ENCODE measurements at regions not wholly inside any gene's neighbourhood (a gene's known extent, or its start where the extent isn't known, plus 50 kb on each side); places are given as distances from the start of the nearest gene placed in this dataset.

- peaks cover 0 to 7% of the 10 kb centered on the region in 2 experiments; a peak in 1 of 4 replicates for H3K9me3 ChIP-seq (ENCODE audit: control insufficient read depth in 1 of 2, insufficient read depth in 1 of 2, low read depth in 1 of 2, low read length in 2 of 2)
- no peaks in the 10 kb centered on the region for H3K9me2 ChIP-seq (ENCODE audit: insufficient read depth)
- H3K4me2 ChIP-seq (ENCODE audit: low read length): no peak overlapping the region
- CTCF ChIA-PET: no interaction called here
- DNase-seq (ENCODE audit: low read depth, low spot score) (no peak), ATAC-seq (no peak)
- intact Hi-C loops (cut with micrococcal nuclease): no loop called here
- RAD21 ChIA-PET (ENCODE audit: low non-redundant PET in 1 of 2, low total read pairs in 2 of 2, uncharacterized antibody in 2 of 2, unreplicated experiment in 2 of 2): no interaction called here
- no peak for TF ChIP-seq ZNF274 (IDR thresholded peaks at IDR 0.05; ENCODE audit: low read depth, low read length)
- no peak for TF ChIP-seq MAX (IDR thresholded peaks at IDR 0.05)
- TF ChIP-seq SP1 (IDR thresholded peaks at IDR 0.05; ENCODE audit: low read depth): no peak
- TF ChIP-seq FOSL1 (IDR thresholded peaks at IDR 0.05; ENCODE audit: low read depth): no peak
- no peak for TF ChIP-seq CEBPB (IDR thresholded peaks at IDR 0.05; ENCODE audit: low read depth)
- TF ChIP-seq EZH2phosphoT487 (IDR thresholded peaks at IDR 0.05; ENCODE audit: borderline replicate concordance): no peak
- TF ChIP-seq EZH2 (IDR thresholded peaks at IDR 0.05): no peak
- TF ChIP-seq SRF (IDR thresholded peaks at IDR 0.05; ENCODE audit: low read depth): no peak
- no peak for TF ChIP-seq ATF3 (IDR thresholded peaks at IDR 0.05)
- no peak for TF ChIP-seq POLR2A (IDR thresholded peaks at IDR 0.05; ENCODE audit: borderline replicate concordance, extremely low read depth, insufficient read depth, insufficient read length)
- no peak for TF ChIP-seq CBX3 (IDR thresholded peaks at IDR 0.05; ENCODE audit: low read depth)
- no peak for TF ChIP-seq ZFX (IDR thresholded peaks at IDR 0.05)
- TF ChIP-seq ZBTB33 (IDR thresholded peaks at IDR 0.05; ENCODE audit: extremely low read depth, insufficient replicate concordance, low read length): no peak
- no peak for TF ChIP-seq REST (IDR thresholded peaks at IDR 0.05; ENCODE audit: low read depth)
- TF ChIP-seq SIN3A (IDR thresholded peaks at IDR 0.05; ENCODE audit: low read depth): no peak
- TF ChIP-seq CTCF (IDR thresholded peaks at IDR 0.05 in 2 of 3, conservative IDR thresholded peaks at IDR 0.05 in 1 of 3; ENCODE audit: borderline replicate concordance in 1 of 3, insufficient read depth in 1 of 3, low read depth in 2 of 3, low read length in 2 of 3): no peak
- TF ChIP-seq EGR1 (IDR thresholded peaks at IDR 0.05; ENCODE audit: low read depth): no peak
- no peak for TF ChIP-seq TCF7L2 (IDR thresholded peaks at IDR 0.05; ENCODE audit: borderline replicate concordance, extremely low read depth, insufficient read depth, insufficient read length)
- no peak for TF ChIP-seq YY1 (IDR thresholded peaks at IDR 0.05; ENCODE audit: extremely low read depth, insufficient replicate concordance, low read depth, low read length)
- no peak for TF ChIP-seq ELF1 (IDR thresholded peaks at IDR 0.05; ENCODE audit: borderline replicate concordance, low read depth)
- no peaks in the 10 kb centered on the region for H3K27me3 ChIP-seq (ENCODE audit: insufficient read depth, low read length)
- no peaks in the 10 kb centered on the region for H3K36me3 ChIP-seq (ENCODE audit: control insufficient read depth in 1 of 2, insufficient read depth in 2 of 2, low read length in 2 of 2)
- no peaks in the 10 kb centered on the region for H3K79me2 ChIP-seq (ENCODE audit: insufficient read depth, low read length)
- H3K27ac ChIP-seq (ENCODE audit: low read depth, low read length): no peak overlapping the region
- H2AFZ ChIP-seq (ENCODE audit: low read depth, low read length, poor library complexity, severe bottlenecking): no peak overlapping the region
- H4K20me1 ChIP-seq (ENCODE audit: insufficient read depth): no peaks in the 10 kb centered on the region
- H3K9ac ChIP-seq (ENCODE audit: low read length): no peak overlapping the region
- no TSS peak for BruUV-seq (replicated peaks)
- no peak overlapping the region for H3K4me3 ChIP-seq (replicated peaks in 1 of 2; ENCODE audit: low read depth in 1 of 2, low read length in 2 of 2)
- POLR2A ChIA-PET: no interaction called here
- no peaks in the 10 kb centered on the region for H3K4me1 ChIP-seq (ENCODE audit: control insufficient read depth in 1 of 2, insufficient read depth in 2 of 2, low read length in 2 of 2)
Measured at GRCh38 chr7:10075866-10076265, 897.8 kb upstream of the PHF14 start.
